ENCODE measurements at regions not wholly inside any gene's neighbourhood (a gene's known extent, or its start where the extent isn't known, plus 50 kb on each side); places are given as distances from the start of the nearest gene placed in this dataset.

DNA sequence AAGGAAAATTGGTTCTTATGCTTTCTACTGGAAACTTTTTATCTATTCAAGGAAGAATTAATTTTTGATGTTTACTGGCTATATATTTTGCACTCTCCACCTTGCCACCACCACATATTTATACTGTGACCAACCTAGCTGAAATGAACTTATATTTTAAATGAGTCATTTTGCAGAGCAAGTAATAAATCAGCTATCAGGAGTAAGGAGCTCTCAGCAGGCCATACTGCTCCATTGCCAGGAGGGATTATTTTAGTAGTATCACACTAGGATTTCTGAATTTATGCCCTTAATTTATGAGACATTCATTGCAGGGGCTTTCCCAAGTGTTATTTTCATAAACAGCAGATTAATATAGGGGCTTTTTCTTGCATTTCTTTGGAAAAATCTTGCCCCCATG is 125.8 kb upstream of the CYP1B1 start:
- no peak for DNase-seq (ENCODE audit: extremely low spot score)
- peaks cover 0 to 24% (median 16%) of the 10 kb centered on the region in 4 donors for H3K4me1 ChIP-seq
- H3K27ac ChIP-seq (replicated peaks in 1 of 4), result no peak overlapping the region
- TF ChIP-seq POLR2A (IDR thresholded peaks at IDR 0.05; ENCODE audit: low read depth), result no peak
- TF ChIP-seq, protein P1, sequence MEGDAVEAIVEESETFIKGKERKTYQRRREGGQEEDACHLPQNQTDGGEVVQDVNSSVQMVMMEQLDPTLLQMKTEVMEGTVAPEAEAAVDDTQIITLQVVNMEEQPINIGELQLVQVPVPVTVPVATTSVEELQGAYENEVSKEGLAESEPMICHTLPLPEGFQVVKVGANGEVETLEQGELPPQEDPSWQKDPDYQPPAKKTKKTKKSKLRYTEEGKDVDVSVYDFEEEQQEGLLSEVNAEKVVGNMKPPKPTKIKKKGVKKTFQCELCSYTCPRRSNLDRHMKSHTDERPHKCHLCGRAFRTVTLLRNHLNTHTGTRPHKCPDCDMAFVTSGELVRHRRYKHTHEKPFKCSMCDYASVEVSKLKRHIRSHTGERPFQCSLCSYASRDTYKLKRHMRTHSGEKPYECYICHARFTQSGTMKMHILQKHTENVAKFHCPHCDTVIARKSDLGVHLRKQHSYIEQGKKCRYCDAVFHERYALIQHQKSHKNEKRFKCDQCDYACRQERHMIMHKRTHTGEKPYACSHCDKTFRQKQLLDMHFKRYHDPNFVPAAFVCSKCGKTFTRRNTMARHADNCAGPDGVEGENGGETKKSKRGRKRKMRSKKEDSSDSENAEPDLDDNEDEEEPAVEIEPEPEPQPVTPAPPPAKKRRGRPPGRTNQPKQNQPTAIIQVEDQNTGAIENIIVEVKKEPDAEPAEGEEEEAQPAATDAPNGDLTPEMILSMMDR (IDR thresholded peaks at IDR 0.05), result no peak
- no peak for TF ChIP-seq POLR2AphosphoS5 (IDR thresholded peaks at IDR 0.05)
- no peak for TF ChIP-seq EP300 (IDR thresholded peaks at IDR 0.05)
- H3K4me3 ChIP-seq, result no peak overlapping the region
- H3K27me3 ChIP-seq, result no peaks in the 10 kb centered on the region
- intact Hi-C loops (cut with DNase I), result no loop called here
- H3K9me3 ChIP-seq, result no peaks in the 10 kb centered on the region
- H3K36me3 ChIP-seq, result no peaks in the 10 kb centered on the region

GRCh38 chr2:38200598-38200997 is 124.6 kb upstream of the CYP1B1 start:
- Histone ChIP-seq H3K4me3 (no peak overlapping the region), H3K27ac (replicated peaks in 1 of 4) (peak overlapping the region in 3 of 4 donors; percentile 26 to 41 (median 27)), H3K27me3 (no peaks in the 10 kb centered on the region), H3K9me3 (no peaks in the 10 kb centered on the region), H3K36me3 (no peaks in the 10 kb centered on the region), H3K4me1 (peaks cover 0 to 24% (median 16%) of the 10 kb centered on the region in 4 donors)
- intact Hi-C loops (cut with DNase I), result no loop called here
- DNase-seq (ENCODE audit: extremely low spot score), result no peak
- TF ChIP-seq POLR2A (IDR thresholded peaks at IDR 0.05; ENCODE audit: low read depth) (no peak), EP300 (IDR thresholded peaks at IDR 0.05) (no peak), POLR2AphosphoS5 (IDR thresholded peaks at IDR 0.05) (no peak)
- TF ChIP-seq, protein P1 (IDR thresholded peaks at IDR 0.05), result no peak
- 52% methylated on average over 3 of the region's 3 CpGs for WGBS

- DNase-seq (ENCODE audit: extremely low spot score), result no peak
- no peak for TF ChIP-seq POLR2AphosphoS5 (IDR thresholded peaks at IDR 0.05)
- no peak for TF ChIP-seq POLR2A (IDR thresholded peaks at IDR 0.05; ENCODE audit: low read depth)
- TF ChIP-seq EP300 (IDR thresholded peaks at IDR 0.05), result no peak
- TF ChIP-seq, protein P1 (IDR thresholded peaks at IDR 0.05), result no peak
- Histone ChIP-seq H3K4me3 (no peak overlapping the region), H3K27ac (replicated peaks in 1 of 4) (no peak overlapping the region), H3K4me1 (peaks cover 0 to 24% (median 16%) of the 10 kb centered on the region in 4 donors), H3K36me3 (no peaks in the 10 kb centered on the region), H3K27me3 (no peaks in the 10 kb centered on the region), H3K9me3 (no peaks in the 10 kb centered on the region)
- intact Hi-C loops (cut with DNase I), result no loop called here
- WGBS, result 100% methylated on average over 1 of the region's 1 CpG
Observed at GRCh38 chr2:38199127-38199526, 123.2 kb upstream of the CYP1B1 start.

DNA sequence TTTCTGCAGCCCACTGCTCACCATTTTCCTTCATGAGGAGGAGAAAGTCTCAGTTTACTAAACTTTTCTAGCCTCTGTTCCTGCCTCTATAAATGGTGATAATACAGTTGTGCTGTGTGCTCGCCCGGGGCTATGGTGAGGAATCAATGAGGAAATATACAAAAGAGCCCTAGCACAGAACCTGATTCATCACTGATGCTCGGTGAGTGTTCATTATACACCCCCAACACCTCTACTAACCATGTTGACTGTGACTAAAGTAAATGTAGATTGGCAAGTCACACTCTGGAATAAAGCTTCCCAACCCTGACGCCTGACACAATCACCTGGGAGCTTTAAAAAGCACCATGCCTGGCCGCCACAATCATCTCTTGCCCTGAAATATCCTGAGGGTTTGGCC is 118.8 kb upstream of the CYP1B1 start:
- no peaks in the 10 kb centered on the region for H3K36me3 ChIP-seq
- H3K9me3 ChIP-seq, result no peaks in the 10 kb centered on the region
- H3K27me3 ChIP-seq, result no peaks in the 10 kb centered on the region
- DNase-seq (ENCODE audit: extremely low spot score), result no peak
- intact Hi-C loops (cut with DNase I), result no loop called here
- peaks cover 0 to 7% (median 4%) of the 10 kb centered on the region in 4 donors for H3K4me1 ChIP-seq
- H3K4me3 ChIP-seq, result no peak overlapping the region
- no peak for TF ChIP-seq POLR2AphosphoS5 (IDR thresholded peaks at IDR 0.05)
- TF ChIP-seq EP300 (IDR thresholded peaks at IDR 0.05), result no peak
- TF ChIP-seq POLR2A (IDR thresholded peaks at IDR 0.05; ENCODE audit: low read depth), result no peak
- TF ChIP-seq, protein P1 (IDR thresholded peaks at IDR 0.05), result no peak
- WGBS, result 91% methylated on average over 5 of the region's 5 CpGs
- H3K27ac ChIP-seq (replicated peaks in 1 of 4), result no peak overlapping the region

DNA sequence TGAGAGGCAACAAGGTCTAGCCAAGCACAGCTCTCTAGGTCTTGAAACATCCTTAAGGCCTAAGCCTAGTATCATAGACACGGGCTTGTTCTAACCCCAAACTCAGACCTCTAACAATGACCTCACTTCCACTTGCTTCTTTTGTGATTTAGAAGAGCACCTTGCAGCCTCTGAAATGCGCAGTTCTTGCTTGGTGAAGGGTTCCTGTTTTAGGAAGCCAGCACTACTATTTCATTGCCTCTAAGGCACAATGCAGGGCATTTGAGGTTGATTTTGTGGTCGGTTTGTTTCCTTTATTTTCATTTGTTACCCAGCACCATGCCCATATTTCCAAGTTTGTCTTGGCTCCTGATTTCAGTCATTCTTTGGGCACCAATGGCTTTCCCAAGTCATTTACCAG is 117.0 kb upstream of the CYP1B1 start:
- no peak overlapping the region for H3K27ac ChIP-seq (replicated peaks in 1 of 4)
- TF ChIP-seq POLR2AphosphoS5 (IDR thresholded peaks at IDR 0.05), result no peak
- TF ChIP-seq POLR2A (IDR thresholded peaks at IDR 0.05; ENCODE audit: low read depth), result no peak
- TF ChIP-seq EP300 (IDR thresholded peaks at IDR 0.05), result no peak
- TF ChIP-seq, protein P1 (IDR thresholded peaks at IDR 0.05), result no peak
- DNase-seq (ENCODE audit: extremely low spot score), result no peak
- intact Hi-C loops (cut with DNase I), result no loop called here
- no peak overlapping the region for H3K4me3 ChIP-seq
- H3K36me3 ChIP-seq, result no peaks in the 10 kb centered on the region
- WGBS, result 76% methylated on average over 3 of the region's 3 CpGs
- H3K27me3 ChIP-seq, result no peaks in the 10 kb centered on the region
- no peaks in the 10 kb centered on the region for H3K9me3 ChIP-seq
- peaks cover 3 to 17% (median 9%) of the 10 kb centered on the region in 4 donors for H3K4me1 ChIP-seq
